NCI-H2196 treated with DMSO at 0.1 percent for 48 hours (cell line): ENCODE measurements at regions not wholly inside any gene's neighbourhood (a gene's known extent, or its start where the extent isn't known, plus 50 kb on each side); places are given as distances from the start of the nearest gene placed in this dataset.
"Not testable (repeated sequence)": the region's sequence is repeated elsewhere in the genome, so short reads cannot be mapped to it uniquely, and the experiment has no call there.

Experiments
- DNase-seq: peaks from one replicate; lab custom pipeline; 2025; ENCODE audit not compliant: unreplicated experiment; lab: John Stamatoyannopoulos, UW

DNA sequence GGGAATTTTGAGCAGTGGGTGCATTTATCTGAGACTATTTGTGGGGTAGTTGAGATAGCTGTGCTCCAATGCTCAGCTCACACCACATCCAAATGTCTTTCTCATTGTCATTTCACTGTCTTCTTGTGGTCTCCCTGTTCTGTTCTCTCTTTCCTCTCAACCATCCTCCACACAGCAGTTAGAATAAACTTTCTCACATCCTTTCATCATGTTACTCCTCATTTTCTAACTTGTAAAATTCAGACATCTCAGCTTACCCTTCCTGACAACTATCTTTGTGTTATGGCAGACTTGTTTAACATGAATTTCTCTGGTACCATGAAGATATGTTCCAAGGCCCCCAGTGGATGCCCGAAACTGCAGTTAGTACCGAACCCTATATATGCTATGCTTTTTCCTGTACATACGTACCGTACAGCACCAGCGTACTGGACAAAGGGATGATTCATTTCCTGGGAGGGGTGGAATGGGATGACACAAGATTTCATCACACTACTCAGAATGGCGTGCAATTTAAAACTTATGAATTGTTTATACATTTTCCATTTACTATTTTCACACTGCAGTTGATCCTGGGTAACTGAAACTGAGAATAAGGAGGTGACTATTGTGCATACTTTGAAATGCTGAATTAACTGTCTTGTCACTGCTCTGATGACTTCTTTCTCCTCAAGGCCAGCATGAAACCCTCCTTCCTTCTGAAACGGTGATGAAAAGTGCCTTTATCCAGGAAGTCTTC is 177.1 kb upstream of the SLC38A2 start:
- DNase-seq, result no peak

DNA sequence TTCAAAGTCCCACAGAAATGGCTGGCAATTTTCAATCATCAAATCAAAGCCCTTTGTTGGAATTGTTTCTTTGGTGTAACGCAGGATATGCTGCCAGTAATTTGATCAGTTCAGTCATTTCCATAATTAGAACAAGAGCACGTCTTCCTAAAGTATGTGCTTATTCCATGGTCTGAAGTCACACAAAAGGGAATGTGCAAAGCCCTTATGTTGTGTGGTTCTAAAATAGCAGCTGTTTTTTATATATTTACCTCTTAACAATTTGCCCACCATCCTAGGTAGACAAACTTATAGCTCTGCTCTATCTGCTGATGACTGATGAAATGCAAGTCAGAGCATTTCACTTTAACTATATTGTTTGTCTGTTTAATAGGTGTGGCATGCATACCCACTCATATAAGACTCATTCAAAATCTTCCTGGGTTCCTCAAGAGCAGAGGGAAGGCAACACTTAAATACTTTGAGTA is 176.1 kb upstream of the SLC38A2 start:
- DNase-seq, result no peak

DNA sequence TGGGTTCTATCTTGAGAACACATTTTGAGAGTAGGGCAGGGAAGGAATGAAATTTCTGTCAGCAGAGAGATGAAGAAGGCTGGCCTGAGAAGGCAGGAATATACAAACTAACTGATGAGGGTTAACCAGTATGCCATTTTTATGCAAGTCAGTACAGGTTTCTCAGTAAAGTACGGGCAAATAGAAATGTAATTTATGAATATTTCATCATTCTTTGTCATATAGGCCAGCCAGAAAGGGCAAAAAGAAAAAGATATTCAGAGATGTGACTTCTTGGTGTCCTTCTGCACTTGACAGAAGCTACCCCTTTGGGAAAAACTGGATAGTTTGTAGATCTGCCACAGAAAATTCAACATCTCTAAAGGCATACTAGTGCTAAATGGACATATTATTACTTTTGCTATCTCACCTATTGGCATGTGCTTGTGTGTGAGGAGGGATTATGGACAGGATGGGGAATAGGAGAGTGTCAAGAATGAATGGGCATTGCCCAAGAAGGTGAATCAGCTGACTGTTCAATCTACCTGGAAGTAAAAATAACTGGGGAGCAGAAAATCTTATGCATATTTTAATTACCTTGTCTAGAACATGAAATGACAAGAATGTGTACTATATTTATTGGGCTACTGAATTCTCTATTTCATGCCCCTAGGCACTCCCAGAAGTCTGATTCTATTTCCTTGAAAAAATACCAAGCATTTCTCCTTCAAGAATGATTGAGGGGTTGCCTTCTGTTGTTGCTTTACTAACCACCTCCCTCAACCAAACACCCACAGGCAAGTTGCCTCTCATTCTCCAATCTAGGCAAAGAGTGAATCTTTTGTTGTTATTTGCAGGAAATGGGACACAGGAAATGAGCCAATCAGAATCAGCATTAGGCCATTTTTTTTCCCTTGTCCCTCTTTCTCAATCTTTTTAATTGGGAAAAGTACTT is 175.1 kb upstream of the SLC38A2 start:
- no peak for DNase-seq

DNA sequence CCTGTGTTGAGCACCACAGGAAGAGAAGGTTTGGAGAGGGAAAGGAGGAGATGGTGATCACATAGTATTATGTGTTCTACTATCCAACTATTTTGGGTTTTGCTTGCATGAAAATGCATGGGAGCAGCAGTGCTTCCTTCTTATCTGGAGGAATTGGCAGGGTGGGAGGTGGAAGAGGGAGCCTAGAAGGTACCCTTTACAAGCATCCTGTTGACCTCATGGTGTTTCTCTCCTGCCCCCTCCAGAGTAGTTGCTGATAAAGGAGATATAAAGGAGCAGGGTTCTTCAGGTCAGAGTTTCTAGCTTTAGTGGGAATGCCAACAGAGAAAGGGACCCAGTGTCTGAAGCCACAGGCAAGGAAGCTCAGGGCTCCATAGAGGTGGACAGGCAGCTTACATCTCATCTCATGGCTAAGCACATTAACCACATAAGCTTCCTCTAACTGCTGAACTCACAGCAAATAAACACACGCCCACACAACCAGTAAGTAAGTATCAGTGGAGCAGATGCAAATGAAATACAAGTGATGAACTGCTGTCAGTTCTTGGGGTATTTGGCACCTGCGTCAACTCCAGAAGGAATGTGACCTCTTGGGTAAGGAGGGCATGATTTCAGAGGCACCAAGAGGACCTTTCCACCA is 174.2 kb upstream of the SLC38A2 start:
- DNase-seq, result no peak

DNA sequence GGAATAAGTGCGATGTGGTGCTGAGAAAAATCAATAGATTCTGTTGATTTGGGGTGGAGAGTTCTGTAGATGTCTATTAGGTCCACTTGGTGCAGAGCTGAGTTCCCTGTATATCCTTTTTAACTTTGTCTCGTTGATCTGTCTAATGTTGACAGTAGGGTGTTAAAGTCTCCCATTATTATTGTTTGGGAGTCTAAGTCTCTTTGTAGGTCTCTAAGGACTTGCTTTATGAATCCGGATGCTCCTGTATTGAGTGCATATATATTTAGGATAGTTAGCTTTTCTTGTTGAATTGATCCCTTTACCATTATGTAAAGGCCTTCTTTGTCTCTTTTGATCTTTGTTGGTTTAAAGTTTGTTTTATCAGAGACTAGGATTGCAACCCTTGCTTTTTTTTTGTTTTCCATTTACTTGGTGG is 170.8 kb upstream of the SLC38A2 start:
- DNase-seq, result not testable (repeated sequence)

DNA sequence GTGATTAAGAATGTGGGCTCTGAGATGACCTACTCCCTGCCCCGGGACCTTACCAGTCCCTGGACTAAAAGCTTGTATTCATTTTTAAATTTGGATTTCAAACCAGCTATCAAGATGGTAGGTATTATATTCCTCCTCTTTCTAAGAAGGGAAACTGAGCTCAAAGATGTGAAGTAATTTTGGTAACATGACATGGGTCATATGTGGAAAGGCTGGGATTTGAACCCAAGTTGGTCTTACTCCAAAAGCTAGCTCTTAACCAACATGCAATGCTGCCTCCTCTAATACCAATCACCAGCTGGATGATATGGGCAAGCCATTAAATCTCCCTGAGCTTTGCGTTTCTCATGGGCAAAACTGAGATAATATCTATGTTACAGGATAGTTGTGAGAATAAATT is 166.4 kb upstream of the SLC38A2 start:
- no peak for DNase-seq

DNA sequence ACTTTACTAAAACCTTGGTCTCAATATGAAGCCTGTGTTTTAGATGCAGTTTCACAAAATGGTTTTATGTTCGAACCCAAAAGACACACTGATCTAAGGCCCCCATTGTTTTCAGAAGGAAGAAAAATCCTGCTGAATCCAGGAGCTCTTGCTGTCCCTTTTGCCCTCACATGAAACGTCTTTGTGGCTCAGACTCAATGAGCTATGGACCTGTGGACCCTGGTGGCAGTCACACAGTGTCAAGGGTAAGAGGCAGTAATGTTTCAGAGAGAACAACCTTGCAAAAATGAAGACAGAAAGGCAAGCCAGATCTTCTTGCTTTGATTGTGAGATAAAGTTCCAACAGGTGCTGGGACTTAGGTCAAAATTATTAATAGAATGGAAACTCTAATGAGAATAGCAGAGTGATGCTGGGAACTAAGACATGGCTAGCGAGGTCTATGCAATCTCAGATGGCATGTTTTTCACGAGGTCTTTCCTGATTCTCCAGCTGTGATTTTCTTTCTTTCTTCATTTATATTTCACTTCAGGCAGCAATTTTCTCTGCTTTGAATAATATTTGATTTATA is 164.9 kb upstream of the SLC38A2 start:
- DNase-seq, result no peak

DNA sequence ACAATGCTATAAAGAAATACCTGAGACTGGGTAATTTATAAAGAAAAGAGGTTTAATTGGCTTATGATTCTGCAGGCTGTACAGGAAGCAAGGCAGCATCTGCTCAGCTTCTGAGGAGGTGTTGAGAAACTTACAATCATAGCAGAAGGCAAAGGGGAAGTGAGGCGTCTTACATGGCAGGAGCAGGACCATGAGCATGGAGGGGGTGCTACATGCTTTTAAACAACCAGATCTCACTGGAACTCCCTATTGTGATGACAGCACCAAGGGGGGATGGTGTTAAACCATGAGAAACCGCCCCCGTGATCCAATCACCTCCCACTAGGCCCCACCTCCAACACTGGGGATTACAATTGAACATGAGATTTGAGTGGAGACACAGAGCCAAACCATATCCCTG is 163.7 kb upstream of the SLC38A2 start:
- DNase-seq, result not testable (repeated sequence)

DNA sequence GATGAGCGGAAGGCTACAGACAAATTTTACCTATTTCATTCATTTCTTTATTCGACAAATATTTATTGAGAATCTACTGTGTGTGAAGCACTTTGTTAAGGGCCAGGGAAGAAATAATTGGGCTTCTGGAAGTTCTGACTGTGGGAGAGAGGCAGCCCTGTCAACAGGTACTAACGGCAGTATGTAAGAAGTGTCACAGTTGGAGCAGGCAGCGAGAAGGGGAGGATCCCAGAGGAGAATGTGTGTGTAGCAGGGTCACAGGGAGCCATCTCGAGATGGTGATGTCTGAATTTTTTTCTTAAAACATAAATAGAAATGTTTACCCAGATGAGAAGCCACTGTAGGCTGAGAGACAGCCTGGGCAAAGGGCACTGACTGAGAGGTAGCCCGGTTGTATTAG is 163.3 kb upstream of the SLC38A2 start:
- DNase-seq, result no peak

DNA sequence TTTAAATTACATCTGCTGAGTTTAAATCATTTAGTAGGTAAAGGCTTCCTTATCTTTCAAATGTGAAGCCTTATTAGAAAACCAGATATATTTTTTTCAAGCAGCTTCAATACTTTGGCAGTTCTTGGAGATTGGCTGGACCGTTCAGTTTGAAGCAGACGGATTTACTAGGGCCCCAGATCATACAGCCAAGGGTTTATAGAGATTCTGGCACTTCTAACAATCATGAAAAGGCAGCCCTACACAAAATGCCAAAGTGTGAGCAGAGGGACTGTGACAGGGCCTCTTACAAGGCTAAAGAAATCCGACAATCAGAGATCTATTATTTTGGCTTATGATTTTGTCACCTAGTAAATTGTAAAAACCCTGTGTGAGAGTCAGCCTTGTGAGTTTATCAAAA is 162.8 kb upstream of the SLC38A2 start:
- DNase-seq, result no peak

DNA sequence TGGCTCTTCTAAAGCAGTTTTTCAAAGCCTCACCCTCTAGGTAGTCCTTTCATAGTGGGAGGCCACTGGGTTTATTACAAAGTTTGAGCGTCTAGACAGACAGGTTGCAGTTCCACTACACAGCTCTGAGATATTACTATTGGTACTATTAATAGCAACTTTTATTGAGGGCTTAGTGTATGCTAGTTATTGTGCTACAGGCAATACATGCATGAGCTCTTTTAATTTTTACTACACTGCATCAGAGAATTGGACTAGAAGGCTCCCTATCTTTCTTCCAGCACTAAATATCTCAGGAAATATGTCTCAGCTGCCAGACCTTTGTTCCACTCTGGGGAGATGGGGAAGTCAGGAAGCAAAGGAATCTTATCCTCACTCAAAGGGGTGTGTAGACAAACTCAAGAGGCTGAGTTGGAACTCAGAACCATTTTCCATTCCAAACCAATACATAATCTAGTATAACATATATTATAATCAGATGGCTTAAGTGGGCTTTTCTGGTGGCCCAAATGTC is 161.8 kb upstream of the SLC38A2 start:
- no peak for DNase-seq

DNA sequence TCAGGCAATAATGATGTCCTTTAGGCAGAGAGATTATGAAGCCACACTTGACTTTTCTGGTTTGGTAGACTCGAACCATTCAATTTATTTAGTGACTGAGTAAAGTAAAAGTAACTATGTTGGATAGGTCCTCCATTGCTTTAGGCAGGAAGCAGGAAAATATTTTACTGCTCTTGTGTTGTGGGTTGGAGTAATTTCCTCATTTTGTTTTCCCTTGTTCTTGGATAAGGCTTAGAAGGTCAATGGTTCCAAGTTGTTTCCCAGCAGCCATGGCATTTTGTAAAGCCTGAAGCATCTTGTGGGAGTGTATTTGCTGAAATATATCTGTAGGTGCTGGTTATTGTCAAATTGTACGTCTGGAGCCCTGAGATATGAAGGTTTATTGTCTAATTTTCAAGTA is 161.2 kb upstream of the SLC38A2 start:
- DNase-seq, result no peak

DNA sequence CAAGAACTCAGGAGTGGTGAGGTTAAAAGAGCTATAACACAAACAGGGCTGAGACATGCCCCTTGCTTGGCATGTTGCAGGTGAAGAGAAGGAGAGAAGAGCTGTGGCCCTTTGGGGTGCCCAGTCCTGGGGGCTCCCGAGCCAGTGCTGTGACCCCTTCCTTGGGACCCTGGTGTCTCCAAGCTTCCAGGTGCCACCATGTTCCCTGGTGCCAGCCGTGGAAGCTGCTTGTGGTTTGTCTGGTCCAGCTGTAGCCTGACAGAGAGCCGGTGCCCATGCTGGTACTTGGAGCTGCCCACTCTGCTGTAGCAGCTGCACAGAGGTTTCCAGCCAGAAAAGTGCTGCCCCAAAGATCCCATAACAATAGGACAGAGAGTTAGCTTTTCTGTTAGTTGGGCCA is 159.2 kb upstream of the SLC38A2 start:
- no peak for DNase-seq

DNA sequence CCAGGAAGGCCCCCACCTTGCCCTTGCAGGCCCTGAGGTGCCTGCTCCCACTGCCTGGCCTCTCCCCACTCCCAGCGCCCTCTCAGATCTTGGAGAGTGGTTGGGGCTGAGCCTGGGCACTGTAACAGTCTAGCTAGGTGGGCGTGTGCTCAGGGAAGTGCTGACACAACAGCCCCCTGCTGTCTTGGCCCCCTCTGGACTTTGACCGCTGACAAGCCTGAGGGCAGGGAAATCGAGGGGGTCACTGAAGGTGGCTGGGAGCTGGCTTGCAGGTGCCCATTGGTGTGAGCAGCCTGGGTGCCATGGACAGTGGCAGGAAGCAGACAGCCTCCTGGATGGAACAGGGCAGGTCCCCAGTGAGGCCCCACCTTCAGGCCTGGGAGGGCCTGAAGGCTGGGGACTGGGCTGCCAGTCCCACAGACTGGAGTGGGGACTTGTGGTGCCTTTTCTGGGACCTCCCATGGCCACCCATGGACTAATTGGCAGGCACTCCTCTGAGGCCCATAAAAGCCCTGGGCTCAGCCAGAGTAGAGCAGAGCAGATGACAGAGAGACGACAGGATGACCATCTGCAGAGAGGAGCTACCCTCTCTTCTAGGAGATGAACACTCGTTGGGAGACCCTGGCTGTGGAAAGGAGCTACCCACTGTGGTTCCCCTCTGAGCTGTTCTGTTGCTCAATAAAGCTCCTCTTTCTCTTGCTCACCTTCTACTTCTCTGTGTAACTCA is 158.6 kb upstream of the SLC38A2 start:
- DNase-seq, result no peak

DNA sequence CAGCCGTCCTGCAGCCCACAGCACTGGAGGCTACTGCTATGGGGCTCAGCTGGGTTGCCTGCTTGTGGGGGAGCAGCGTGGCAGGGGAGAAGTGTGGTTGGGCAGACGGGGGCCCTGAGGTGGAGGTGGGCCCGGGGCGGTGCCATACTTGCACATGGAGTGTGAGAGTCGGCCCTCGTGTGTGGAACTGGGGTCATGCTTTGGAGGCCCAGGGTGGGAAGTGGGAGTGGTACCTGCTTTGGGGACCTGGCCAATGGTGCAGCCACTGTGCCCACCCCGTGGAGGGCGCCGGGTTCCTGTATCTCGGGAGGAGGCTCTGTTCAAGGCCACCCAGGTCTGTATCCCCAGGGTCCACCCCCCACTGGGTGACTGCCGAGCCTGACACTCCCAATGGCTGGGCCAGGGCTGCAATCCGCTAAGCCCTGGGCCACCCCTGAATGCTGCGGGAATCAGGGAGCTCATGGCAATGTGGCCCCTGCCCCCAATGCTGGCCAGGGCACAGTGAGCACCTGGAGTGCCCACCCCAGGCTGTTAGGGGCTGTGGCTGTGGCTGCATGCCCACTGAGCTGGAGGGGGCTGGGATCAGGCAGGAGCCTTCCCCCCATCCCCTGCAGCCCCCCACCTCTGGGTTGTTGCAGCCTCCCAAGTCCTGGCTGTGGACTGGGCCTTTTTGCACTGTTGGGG is 157.9 kb upstream of the SLC38A2 start:
- DNase-seq, result no peak

DNA sequence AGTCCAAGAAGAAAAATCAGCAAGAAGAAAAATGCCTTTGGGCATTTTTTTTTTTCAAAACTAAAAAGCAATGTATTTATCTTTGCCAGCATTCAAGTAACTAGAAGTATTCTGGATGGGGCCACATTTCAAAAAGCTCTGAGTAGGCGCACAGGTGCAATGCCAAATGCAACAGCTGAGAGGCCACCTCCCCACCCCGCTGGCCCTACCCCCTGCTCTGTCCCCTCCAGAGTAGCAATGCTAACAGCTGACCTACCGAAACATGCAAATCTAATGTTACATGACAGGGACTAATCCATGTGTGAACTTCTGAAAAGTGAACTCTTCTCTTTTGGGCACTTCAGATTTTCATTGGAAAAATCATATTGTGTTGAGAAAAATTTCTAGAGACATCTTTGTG is 153.7 kb upstream of the SLC38A2 start:
- no peak for DNase-seq

DNA sequence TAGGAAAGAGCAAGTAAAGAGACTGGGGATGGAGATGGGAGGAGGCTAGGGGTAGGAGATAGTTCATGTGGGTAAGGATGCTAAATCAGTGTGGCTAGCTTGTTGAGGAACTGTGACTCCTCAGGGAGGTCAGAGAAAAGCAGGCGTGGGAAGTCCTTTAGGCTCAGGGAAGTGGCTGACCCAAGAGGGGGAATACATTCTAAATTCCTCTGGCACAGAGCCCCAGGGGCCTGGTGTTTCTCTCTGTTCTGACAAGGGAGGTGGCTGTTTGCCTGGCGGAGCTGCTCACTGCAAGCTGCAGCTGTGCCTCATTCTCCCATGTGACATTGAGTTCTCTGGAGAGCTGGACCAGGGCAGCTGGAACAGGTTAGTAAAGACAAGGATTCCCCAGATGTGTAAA is 152.2 kb upstream of the SLC38A2 start:
- no peak for DNase-seq

DNA sequence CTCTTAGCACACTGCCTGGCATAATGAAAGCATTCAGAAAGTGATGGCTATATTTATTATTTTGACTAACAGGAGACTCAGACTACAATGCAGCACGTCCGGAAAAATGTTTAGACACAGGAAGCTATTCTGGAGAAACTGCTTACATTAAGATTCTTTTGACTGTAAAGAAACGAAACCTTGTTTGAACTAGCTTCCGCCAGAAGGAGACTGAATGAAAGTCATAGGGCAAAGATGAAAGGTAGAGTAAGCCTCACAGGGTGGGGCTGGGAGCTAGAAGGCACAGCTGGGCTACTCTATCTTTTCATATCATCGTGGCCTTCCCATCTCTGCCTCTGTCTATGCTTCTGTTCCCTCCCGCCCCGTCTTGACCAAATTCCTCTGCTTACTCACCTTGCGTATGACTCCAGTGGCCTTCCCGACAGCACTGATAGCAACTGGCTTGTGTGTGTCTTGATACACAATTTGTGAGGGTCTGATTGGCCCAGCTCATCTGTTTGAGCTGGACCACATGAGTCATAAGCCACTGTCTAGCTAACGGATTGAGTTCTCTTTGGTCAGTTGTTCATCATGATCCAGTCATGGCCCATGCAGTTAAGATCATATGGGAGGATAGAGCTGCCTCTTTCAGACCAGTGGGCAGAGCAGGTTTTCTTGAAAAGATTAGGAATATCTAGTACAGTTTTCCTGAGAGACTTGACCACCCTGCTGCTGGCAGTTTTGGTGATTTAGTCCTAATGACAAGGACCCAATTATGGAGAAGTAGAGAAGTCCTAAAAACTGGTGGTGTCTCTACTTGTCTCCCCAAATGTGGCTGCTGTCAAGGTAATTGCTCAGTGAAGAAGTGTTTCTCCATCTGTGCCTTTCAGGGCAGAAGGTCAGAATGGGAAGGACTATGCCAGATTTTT is 151.5 kb upstream of the SLC38A2 start:
- no peak for DNase-seq

DNA sequence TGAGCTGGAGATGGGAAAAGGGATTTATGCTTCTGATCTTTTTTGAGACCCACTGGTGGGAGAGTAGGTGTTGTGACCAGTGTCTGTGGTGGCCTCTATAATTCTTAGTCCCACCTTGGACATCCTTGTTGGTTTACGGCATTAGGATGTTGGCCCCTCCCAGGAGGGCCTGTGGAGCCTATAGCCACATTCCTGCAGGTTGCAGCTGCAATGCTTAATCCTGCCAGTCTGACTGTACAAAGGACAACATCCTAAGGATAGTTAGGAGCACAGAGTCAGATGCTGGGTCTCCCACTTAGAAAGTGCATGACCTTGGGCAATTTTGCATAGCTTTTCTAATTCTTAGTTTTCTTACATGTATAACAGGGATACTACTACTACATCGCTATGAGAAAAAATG is 150.9 kb upstream of the SLC38A2 start:
- no peak for DNase-seq
